Stomach (tissue), 8 donors: ENCODE measurements at regions not wholly inside any gene's neighbourhood (a gene's known extent, or its start where the extent isn't known, plus 50 kb on each side); places are given as distances from the start of the nearest gene placed in this dataset.

Experiments used
- DNase-seq, 2 donors: peaks; one replicate each; pipeline versions ENCODE4 v3.0.0 to v3.0.0-alpha.2; 2013 to 2019
- H3K27ac ChIP-seq, 5 donors: fragments of 200-600 bp in 4 of 5; sonication (generic) in 4 of 5; one replicate each; pipeline ENCODE4 v1.5.1; 2013 to 2019; ENCODE audit warnings: mild to moderate bottlenecking in 1 of 5, moderate library complexity in 1 of 5
- H3K27me3 ChIP-seq, 3 donors: fragments of 200-600 bp; sonication (generic); one replicate each; pipeline ENCODE4 v1.5.1; 2017 to 2019; ENCODE audit warnings: mixed run types in 1 of 3
- H3K36me3 ChIP-seq, 4 donors: fragments of 200-600 bp; sonication (generic); 1 replicate in 3 of 4; 2 replicates in 1 of 4; pipeline ENCODE4 v1.5.1; 2016 to 2019
- H3K4me1 ChIP-seq, 4 donors: fragments of 200-600 bp; sonication (generic); one replicate each; pipeline ENCODE4 v1.5.1; 2016 to 2019
- H3K4me3 ChIP-seq, 4 donors: fragments of 200-600 bp; sonication (generic) in 3 of 4; one replicate each; pipeline ENCODE4 v1.5.1; 2016 to 2019; ENCODE audit warnings: mild to moderate bottlenecking in 1 of 4
- H3K9me3 ChIP-seq, 4 donors: fragments of 200-600 bp; sonication (generic); one replicate each; pipeline ENCODE4 v1.5.1; 2016 to 2019
- CTCF ChIP-seq, 7 experiments: fragments of 450-650 bp in 4 of 7; fragments of 200-600 bp in 3 of 7; sonication (generic) in 3 of 7; IDR thresholded peaks; one replicate each; pipeline ENCODE4 v1.5.1; 2016 to 2019; ENCODE audit warnings: antibody characterized with exemption in 7 of 7, control low read depth in 2 of 7, mild to moderate bottlenecking in 1 of 7
- EP300 ChIP-seq: sonication (generic); formaldehyde crosslinking; IDR thresholded peaks from one replicate; pipeline ENCODE4 v1.6.1; 2017; ENCODE audit warnings: antibody characterized with exemption
- POLR2A ChIP-seq, 4 donors: fragments of 450-650 bp; IDR thresholded peaks; one replicate each; pipeline ENCODE4 v1.6.1; 2016; ENCODE audit warnings: antibody characterized with exemption in 4 of 4, control low read depth in 2 of 4, mild to moderate bottlenecking in 1 of 4, moderate library complexity in 1 of 4
- POLR2AphosphoS5 ChIP-seq, 3 donors: sonication (generic); formaldehyde crosslinking; IDR thresholded peaks; one replicate each; pipeline ENCODE4 v1.6.1; 2016; ENCODE audit warnings: antibody characterized with exemption in 3 of 3
- WGBS, 5 donors: extraction: QIAGEN DNeasy Blood & Tissue Kit in 3 of 5; methylation state at CpG; one replicate each; pipeline versions ENCODE4 v1.1.5 to v1.1.7; 2013 to 2018; 5-methylcytosine and 5-hydroxymethylcytosine counted together
- intact Hi-C: fragments of 100-400 bp; cut with DNase I; formaldehyde crosslinking; loops from one replicate; pipeline ENCODE4 v1.15.1; 2023; ENCODE audit warnings: low total_unique reads
- donor health status: healthy with polysubstance abuse.
- donor health status: Bipolar disorder and iron deficiency.
- donor health status: healthy.

GRCh38 chr3:148208975-148209374 lies 488.7 kb upstream of the AGTR1 start:
- Histone ChIP-seq H3K27me3 (no peaks in the 10 kb centered on the region), H3K4me3 (no peak overlapping the region), H3K9me3 (no peaks in the 10 kb centered on the region), H3K27ac (no peak overlapping the region), H3K36me3 (no peaks in the 10 kb centered on the region), H3K4me1 (no peaks in the 10 kb centered on the region)
- intact Hi-C loops = no loop called here
- no peak for DNase-seq
- no peak for TF ChIP-seq POLR2A (IDR thresholded peaks at IDR 0.05)
- no peak for TF ChIP-seq EP300
- TF ChIP-seq CTCF (IDR thresholded peaks at IDR 0.05) = no peak
- no peak for TF ChIP-seq POLR2AphosphoS5 (IDR thresholded peaks at IDR 0.05)

- Histone ChIP-seq H3K36me3 (no peaks in the 10 kb centered on the region), H3K27me3 (no peaks in the 10 kb centered on the region), H3K9me3 (no peaks in the 10 kb centered on the region), H3K4me1 (no peaks in the 10 kb centered on the region), H3K4me3 (no peak overlapping the region), H3K27ac (no peak overlapping the region)
- TF ChIP-seq EP300 = no peak
- TF ChIP-seq CTCF (IDR thresholded peaks at IDR 0.05) = no peak
- no peak for TF ChIP-seq POLR2AphosphoS5 (IDR thresholded peaks at IDR 0.05)
- no peak for TF ChIP-seq POLR2A (IDR thresholded peaks at IDR 0.05)
- DNase-seq = peak in 1 of 2 donors; percentile 40
- intact Hi-C loops = no loop called here
These were observed 486.0 kb upstream of the AGTR1 start for GRCh38 chr3:148211725-148212124.

DNA sequence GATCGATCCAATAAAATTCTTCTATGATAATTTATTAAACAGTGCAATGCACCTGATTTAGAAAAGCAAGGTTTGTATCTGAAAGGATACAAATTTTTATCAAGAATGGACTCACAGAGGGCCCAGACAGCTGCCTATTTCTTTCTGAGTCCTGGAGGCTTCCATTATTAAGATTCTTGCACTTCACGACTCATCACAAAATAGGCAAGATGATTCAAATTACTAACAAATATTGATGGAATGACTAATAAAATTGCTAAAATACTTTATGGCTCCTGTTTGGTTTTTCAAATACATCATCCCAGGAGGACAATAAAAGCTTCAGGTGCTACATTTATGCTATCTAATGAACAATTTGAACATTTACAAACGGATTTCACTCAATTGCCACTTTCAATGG lies 483.0 kb upstream of the AGTR1 start:
- intact Hi-C loops = no loop called here
- no peaks in the 10 kb centered on the region for H3K4me1 ChIP-seq
- no peak overlapping the region for H3K27ac ChIP-seq
- H3K9me3 ChIP-seq = no peaks in the 10 kb centered on the region
- H3K36me3 ChIP-seq = no peaks in the 10 kb centered on the region
- 76 to 84% (median 83%) methylated on average over 3 of the region's 3 CpGs for WGBS, 5 donors
- no peak for TF ChIP-seq POLR2A (IDR thresholded peaks at IDR 0.05)
- TF ChIP-seq EP300 = no peak
- no peak for TF ChIP-seq POLR2AphosphoS5 (IDR thresholded peaks at IDR 0.05)
- TF ChIP-seq CTCF (IDR thresholded peaks at IDR 0.05) = no peak
- no peak overlapping the region for H3K4me3 ChIP-seq
- no peak for DNase-seq
- no peaks in the 10 kb centered on the region for H3K27me3 ChIP-seq

- 25 to 52% (median 31%) methylated on average over 3 of the region's 3 CpGs for WGBS, 5 donors
- Histone ChIP-seq H3K9me3 (no peaks in the 10 kb centered on the region), H3K27ac (no peak overlapping the region), H3K4me3 (no peak overlapping the region), H3K27me3 (no peaks in the 10 kb centered on the region), H3K4me1 (no peaks in the 10 kb centered on the region), H3K36me3 (no peaks in the 10 kb centered on the region)
- no peak for TF ChIP-seq CTCF (IDR thresholded peaks at IDR 0.05)
- TF ChIP-seq POLR2AphosphoS5 (IDR thresholded peaks at IDR 0.05) = no peak
- TF ChIP-seq EP300 = no peak
- no peak for TF ChIP-seq POLR2A (IDR thresholded peaks at IDR 0.05)
- no peak for DNase-seq
- intact Hi-C loops = no loop called here
These were observed 480.4 kb upstream of the AGTR1 start for GRCh38 chr3:148217317-148217716.

DNA sequence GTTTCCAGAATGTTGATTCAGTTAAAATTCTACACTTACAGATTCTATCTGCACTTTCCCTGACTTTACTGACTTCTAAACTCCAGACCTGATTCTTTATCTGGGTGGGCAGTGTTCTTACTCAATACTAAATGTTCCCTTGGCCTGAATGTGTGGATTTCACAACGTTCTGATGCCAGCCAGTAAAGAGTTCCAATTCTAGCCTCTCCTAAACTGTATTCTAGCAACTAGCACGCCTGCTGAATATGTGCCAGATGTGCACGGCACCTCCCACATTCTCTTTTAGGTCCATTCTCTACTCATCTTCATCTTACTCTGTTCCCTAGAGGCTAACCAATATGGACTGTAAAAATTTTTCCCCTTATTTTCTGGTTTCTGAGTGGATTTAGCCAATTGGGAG lies 479.5 kb upstream of the AGTR1 start:
- no peak for DNase-seq
- no peaks in the 10 kb centered on the region for H3K36me3 ChIP-seq
- no peaks in the 10 kb centered on the region for H3K27me3 ChIP-seq
- 61 to 67% (median 64%) methylated on average over 3 of the region's 3 CpGs for WGBS, 5 donors
- no peaks in the 10 kb centered on the region for H3K4me1 ChIP-seq
- TF ChIP-seq CTCF (IDR thresholded peaks at IDR 0.05) (no peak), EP300 (no peak), POLR2AphosphoS5 (IDR thresholded peaks at IDR 0.05) (no peak), POLR2A (IDR thresholded peaks at IDR 0.05) (no peak)
- no peak overlapping the region for H3K4me3 ChIP-seq
- intact Hi-C loops = no loop called here
- no peaks in the 10 kb centered on the region for H3K9me3 ChIP-seq
- H3K27ac ChIP-seq = no peak overlapping the region
